Glutamatergic neuron (in vitro differentiated cells): ENCODE measurements at regions not wholly inside any gene's neighbourhood (a gene's known extent, or its start where the extent isn't known, plus 50 kb on each side); places are given as distances from the start of the nearest gene placed in this dataset.

Source experiments
- DNase-seq: peaks from one replicate; pipeline ENCODE4 v3.0.0; 2022
- H3K27ac Mint-ChIP-seq: one replicate; pipeline ENCODE4 v1.8.0; 2020; ENCODE audit warnings: mild to moderate bottlenecking, mixed read lengths, inconsistent platforms; ENCODE audit not compliant: unreplicated experiment
- H3K27me3 Mint-ChIP-seq: one replicate; pipeline ENCODE4 v1.8.0; 2020; ENCODE audit warnings: mild to moderate bottlenecking, moderate library complexity, mixed read lengths, inconsistent platforms; ENCODE audit not compliant: unreplicated experiment
- H3K36me3 Mint-ChIP-seq: one replicate; pipeline ENCODE4 v1.8.0; 2020; ENCODE audit warnings: mild to moderate bottlenecking, mixed read lengths, inconsistent platforms; ENCODE audit not compliant: unreplicated experiment
- H3K4me1 Mint-ChIP-seq: one replicate; pipeline ENCODE4 v1.8.0; 2020; ENCODE audit warnings: mild to moderate bottlenecking, low read depth, mixed read lengths, inconsistent platforms; ENCODE audit not compliant: unreplicated experiment
- H3K4me3 Mint-ChIP-seq: one replicate; pipeline ENCODE4 v1.8.0; 2020; ENCODE audit warnings: mild to moderate bottlenecking, mixed read lengths, inconsistent platforms; ENCODE audit not compliant: unreplicated experiment
- H3K9me3 Mint-ChIP-seq: one replicate; pipeline ENCODE4 v1.8.0; 2020; ENCODE audit warnings: mild to moderate bottlenecking, moderate library complexity, mixed read lengths, inconsistent platforms; ENCODE audit not compliant: unreplicated experiment
- TF ChIP-seq, protein P1 (sequence below): fragments of 200-600 bp; sonication (generic); IDR thresholded peaks from one replicate; pipeline ENCODE4 v1.5.0; 2021; ENCODE audit not compliant: partially characterized antibody, unreplicated experiment

DNA sequence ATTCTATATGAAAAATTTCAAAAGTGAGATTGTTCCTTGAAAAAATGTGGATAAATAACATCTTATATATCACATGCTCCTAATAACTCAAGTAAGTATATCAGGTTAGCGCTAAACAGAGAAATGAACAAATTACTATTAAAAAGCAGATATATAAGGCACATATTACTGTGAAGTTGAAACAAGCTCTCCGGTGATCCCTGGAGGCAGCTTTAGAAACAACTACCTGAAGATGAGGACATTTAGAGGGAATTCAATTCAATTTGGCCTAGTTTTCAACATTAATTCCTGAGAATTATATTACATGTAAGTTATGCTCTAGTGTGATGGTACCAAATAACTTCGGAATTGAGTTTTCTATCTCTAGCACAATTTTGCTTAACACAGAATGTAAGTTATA is 1373.6 kb upstream of the SPRY2 start:
- Mint-ChIP-seq H3K4me3 (no peak overlapping the region), H3K36me3 (no peaks in the 10 kb centered on the region), H3K27me3 (no peaks in the 10 kb centered on the region), H3K4me1 (no peaks in the 10 kb centered on the region), H3K27ac (no peak overlapping the region), H3K9me3 (no peaks in the 10 kb centered on the region)
- no peak for DNase-seq
- TF ChIP-seq, protein P1, sequence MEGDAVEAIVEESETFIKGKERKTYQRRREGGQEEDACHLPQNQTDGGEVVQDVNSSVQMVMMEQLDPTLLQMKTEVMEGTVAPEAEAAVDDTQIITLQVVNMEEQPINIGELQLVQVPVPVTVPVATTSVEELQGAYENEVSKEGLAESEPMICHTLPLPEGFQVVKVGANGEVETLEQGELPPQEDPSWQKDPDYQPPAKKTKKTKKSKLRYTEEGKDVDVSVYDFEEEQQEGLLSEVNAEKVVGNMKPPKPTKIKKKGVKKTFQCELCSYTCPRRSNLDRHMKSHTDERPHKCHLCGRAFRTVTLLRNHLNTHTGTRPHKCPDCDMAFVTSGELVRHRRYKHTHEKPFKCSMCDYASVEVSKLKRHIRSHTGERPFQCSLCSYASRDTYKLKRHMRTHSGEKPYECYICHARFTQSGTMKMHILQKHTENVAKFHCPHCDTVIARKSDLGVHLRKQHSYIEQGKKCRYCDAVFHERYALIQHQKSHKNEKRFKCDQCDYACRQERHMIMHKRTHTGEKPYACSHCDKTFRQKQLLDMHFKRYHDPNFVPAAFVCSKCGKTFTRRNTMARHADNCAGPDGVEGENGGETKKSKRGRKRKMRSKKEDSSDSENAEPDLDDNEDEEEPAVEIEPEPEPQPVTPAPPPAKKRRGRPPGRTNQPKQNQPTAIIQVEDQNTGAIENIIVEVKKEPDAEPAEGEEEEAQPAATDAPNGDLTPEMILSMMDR: no peak

DNA sequence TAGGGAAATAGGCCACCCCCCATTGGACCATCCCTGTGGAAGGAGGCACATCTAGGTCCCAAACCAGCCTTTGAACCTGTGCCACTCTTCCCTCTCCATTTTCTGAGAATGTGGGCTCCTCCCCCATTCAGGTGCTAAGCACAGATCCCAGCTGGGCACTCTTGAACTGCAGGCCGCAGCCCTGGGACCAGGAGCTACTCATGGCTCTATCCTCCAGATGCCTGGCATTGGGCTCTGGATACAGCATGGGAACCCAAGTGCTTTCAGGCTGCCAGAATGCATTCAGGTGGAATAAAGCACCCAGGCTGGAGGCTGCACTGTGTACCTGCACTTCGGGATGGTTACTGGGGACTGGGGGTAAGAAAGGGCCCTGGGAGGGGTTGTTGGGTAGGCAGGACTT is 1372.3 kb upstream of the SPRY2 start:
- Mint-ChIP-seq H3K9me3 (no peaks in the 10 kb centered on the region), H3K36me3 (no peaks in the 10 kb centered on the region), H3K4me1 (no peaks in the 10 kb centered on the region), H3K27ac (no peak overlapping the region), H3K4me3 (no peak overlapping the region), H3K27me3 (no peaks in the 10 kb centered on the region)
- TF ChIP-seq, protein P1: no peak
- DNase-seq: no peak

GRCh38 chr13:81697826-81698225 is 1356.9 kb upstream of the SPRY2 start:
- Mint-ChIP-seq H3K36me3 (no peaks in the 10 kb centered on the region), H3K9me3 (no peaks in the 10 kb centered on the region), H3K27me3 (no peaks in the 10 kb centered on the region), H3K27ac (no peak overlapping the region), H3K4me1 (no peaks in the 10 kb centered on the region), H3K4me3 (no peak overlapping the region)
- DNase-seq: no peak
- TF ChIP-seq, protein P1: no peak

- Mint-ChIP-seq H3K4me3 (no peak overlapping the region), H3K9me3 (no peaks in the 10 kb centered on the region), H3K36me3 (no peaks in the 10 kb centered on the region), H3K27ac (no peak overlapping the region), H3K4me1 (no peaks in the 10 kb centered on the region), H3K27me3 (no peaks in the 10 kb centered on the region)
- TF ChIP-seq, protein P1: no peak
- no peak for DNase-seq
Measured at GRCh38 chr13:81686877-81687276, 1346.0 kb upstream of the SPRY2 start.

GRCh38 chr13:81683521-81683920 is 1342.6 kb upstream of the SPRY2 start:
- Mint-ChIP-seq H3K27me3 (no peaks in the 10 kb centered on the region), H3K27ac (no peak overlapping the region), H3K9me3 (no peaks in the 10 kb centered on the region), H3K36me3 (no peaks in the 10 kb centered on the region), H3K4me3 (no peak overlapping the region), H3K4me1 (no peaks in the 10 kb centered on the region)
- TF ChIP-seq, protein P1: no peak
- DNase-seq: no peak
